Anterior cingulate cortex (tissue), 58 donors: ENCODE measurements at regions not wholly inside any gene's neighbourhood (a gene's known extent, or its start where the extent isn't known, plus 50 kb on each side); places are given as distances from the start of the nearest gene placed in this dataset.
"Not testable (repeated sequence)": the region's sequence is repeated elsewhere in the genome, so short reads cannot be mapped to it uniquely, and the experiment has no call there.

Experiments
- DNase-seq, 58 donors: peaks; one replicate each; lab custom pipeline; 2025; lab: John Stamatoyannopoulos, UW

DNA sequence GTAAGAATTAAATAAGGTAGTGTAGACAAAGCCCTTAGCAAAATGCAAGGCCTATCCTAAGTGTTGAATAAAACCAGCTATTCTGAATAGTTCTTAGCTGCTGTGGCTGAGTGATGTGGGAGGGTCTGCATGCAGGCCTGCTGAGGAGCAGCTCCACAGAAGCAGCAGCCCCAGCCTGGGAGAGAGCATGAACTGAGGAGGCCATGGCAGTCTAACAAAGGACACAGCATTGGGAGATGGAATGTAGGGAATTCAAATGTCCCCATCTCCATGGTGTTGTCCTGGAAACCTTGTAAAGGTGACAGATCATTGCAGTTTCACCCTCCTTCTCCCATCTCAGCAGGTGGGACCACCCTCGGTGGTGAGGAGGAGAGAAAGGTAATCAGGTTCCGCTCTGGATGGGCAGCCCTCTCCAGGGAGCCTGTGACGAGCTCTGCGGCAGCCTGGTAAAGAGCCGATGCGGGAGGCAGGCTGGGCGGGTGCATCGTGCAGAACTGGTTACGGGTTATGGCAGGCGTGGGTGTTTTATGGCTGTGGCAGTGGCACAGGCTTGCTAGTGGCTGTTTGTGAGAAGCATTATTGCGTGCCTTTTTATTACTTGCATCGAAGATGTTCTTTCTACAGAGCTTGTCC lies 199.9 kb upstream of the GLRA1 start:
- DNase-seq: no peak

DNA sequence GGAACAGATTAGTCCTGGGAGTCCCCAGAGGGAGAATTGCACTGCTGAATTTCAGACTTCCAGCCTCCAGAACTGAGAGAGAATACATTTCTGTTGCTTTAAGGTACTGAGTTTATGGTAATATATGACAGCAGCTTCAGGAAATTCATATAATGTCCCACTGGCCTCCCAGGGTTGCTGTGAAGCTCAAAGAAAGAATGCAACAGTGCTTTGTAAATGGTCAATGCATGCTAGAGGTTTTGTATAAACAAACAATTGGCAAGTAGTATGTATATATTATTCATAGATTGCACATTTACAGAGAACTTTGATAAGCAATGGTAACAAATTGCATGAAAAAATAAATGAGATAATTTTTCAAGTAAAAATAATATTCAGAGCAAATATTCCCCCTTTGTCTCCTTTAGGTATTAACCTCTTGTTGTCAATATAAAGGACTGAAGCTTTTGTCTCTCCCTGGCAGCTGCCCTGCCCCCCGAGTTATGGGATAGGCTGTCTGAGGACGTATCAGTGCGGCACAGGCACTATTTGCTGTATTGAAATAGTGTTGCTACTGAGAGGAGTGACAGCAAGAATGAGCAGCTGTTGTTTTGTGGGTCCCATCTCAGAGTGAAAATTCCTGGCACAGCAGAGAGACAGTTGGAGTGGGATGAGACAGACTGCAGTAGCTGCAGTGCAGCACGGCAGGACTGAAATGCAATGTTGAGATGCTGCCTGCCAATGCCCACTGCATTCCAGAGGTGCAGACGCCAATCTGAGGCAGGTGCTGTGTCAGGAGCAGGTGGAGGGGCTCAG lies 194.2 kb upstream of the GLRA1 start:
- DNase-seq: no peak

DNA sequence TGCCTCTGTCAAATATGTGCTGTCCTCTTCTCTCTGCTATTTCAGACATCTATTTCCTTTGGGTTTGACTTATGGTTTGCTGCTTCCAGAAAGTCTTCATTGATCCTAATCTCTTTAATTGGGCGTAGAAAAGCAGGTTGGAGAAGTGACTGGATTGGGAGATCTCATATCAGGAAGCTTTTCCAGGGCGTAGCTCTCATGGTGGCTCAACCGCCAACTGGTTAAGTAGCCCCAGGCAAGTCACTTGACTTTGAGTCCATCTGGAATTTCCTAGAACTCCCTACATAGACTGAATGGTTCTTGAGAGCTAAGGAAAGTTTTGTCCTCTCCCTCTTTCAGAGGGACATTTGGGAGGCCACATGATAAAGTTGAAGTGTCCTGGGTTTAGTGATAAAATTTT lies 192.3 kb upstream of the GLRA1 start:
- no peak for DNase-seq

GRCh38 chr5:152113401-152113800 lies 188.8 kb upstream of the GLRA1 start:
- no peak for DNase-seq

DNA sequence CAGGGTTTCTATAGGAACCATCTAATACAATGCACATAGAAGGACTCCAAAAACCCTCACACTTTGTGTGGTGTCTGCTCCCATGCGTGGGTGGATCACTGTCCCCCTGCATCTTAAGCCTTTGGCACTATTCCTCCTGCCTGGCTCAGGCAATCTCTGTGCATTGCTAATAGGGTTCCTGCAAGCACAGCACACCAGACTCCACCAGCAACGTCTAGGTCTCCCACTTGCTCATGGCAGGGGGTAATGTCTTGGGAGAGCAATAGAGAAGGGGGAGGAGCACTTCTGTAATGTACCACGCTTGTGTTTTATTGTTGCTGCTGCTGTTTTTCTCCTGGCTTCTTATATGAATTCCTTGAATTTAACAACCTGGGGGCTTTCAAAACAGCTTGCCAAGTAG lies 182.6 kb upstream of the GLRA1 start:
- DNase-seq: no peak

GRCh38 chr5:152106571-152106970 lies 181.9 kb upstream of the GLRA1 start:
- DNase-seq: peak in 1 of 58 donors; percentile 2

DNA sequence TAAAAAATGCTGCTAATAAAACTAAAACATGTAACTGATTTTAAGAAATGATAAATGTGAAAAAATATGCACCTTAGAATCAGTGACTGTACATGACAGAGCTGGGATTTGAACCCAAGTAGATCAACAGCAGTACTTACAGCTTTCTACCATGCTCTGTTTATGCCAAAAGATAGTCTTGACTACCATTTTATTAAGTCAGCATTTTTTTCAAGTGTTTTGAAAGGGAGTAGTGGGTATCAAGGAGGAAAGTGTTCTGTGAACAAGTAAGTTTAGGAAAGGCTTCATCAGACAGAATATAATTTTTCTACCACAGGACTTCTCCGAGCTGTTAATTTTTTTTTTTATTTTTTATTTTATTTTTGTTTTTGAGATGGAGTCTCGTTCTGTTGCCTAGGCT lies 180.4 kb upstream of the GLRA1 start:
- DNase-seq: no peak

GRCh38 chr5:152104211-152104610 lies 179.6 kb upstream of the GLRA1 start:
- DNase-seq: peak in 1 of 58 donors; percentile 1

GRCh38 chr5:152102908-152103307 lies 178.3 kb upstream of the GLRA1 start:
- not testable (repeated sequence) for DNase-seq

DNA sequence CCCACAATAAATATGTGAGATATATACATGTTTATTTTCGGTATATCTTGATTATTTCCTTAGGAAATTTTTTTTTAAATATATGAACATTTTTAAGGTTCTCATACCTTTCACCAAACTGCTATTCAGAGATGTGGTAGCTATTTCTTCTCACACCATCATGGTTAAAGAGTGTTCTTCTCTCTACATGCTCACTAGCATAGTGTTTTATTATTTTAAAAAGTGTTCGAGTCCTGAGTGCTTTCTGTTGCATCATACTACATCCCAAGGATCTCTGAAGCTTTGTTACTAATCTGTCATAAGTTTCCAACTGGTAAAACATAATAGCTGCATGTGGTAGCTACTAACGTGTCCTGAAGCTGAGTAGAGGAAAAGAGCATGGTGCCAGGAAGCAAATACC lies 177.4 kb upstream of the GLRA1 start:
- DNase-seq: no peak

- no peak for DNase-seq
These were observed 175.8 kb upstream of the GLRA1 start for GRCh38 chr5:152100462-152100861.

- DNase-seq: no peak
These were observed 172.5 kb upstream of the GLRA1 start for GRCh38 chr5:152097128-152097527.

DNA sequence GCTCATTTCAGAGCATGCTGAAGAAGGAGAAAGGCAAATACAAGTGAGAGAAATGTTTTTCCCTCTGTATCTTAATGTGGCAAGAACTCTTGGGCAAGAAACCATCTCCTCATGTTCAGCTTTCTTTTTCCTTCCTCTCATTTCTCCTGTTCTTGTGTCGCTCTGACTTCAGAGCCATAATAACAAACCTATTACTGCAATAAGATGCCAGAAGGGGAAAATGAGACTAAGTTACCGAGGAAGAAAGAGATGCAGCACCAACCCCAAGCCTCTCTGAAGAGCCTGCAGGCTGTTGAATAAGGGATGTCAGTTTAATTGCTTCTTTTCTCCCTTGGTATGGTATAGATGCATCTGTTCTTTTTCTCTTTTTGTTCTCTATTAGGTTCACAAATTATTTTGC lies 170.1 kb upstream of the GLRA1 start:
- no peak for DNase-seq

- no peak for DNase-seq
These were observed 169.4 kb upstream of the GLRA1 start for GRCh38 chr5:152094060-152094459.

DNA sequence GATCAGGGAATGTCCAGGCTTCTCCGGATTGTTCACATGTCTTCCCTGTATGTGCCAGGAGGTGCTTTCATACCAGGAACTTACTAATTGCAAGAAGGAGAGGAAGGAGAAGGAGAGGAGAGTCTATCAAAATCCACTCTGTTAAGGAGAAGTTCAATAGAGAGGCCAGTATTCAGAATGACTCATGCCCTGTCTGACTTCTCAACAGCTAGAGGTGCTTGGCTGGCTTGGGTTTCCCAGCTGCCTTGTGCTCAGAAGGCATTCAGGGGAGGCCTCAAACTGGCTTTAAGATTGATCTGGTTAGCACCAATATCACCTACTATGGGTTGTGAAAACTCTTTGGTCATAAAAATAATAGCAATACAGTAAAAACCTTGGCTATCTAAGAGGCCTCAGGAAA lies 167.9 kb upstream of the GLRA1 start:
- DNase-seq: no peak

DNA sequence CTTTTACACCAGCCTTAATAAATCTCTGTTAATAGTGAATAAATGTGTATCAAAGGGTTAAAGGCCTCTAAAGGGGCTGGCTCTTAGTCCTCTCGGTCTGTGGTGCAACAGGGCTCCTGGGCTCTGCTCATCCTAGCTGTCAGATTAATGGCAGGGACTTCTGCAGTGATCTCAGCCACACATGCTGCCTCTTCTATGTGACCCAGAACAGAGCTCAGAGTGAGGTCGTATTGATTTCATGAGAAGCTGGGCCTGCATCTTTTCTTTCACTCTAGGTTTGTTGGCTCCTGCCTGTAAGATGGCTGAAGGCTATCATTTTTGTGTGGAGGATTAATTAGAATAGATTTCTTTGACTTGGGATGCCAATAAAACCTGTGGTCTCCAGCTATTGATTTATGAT lies 165.0 kb upstream of the GLRA1 start:
- no peak for DNase-seq

DNA sequence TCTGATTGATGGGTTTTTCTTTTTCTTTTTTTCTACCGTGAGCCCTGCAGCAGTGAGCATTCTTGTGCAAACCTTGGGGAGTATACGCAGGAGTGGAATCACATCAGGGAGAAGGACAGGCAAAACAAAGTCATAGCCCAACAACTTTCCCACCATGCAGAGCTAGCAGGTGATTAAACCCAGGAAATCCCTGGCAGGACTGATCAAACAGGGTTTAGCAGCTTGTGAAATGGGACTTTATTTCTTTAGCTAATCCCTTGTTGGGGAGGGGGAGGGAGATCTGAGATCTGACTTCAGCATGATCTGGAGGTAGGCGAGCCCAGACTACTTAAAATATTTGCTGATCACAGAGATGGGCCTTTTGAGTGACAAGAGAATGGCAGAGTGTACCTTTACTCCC lies 162.0 kb upstream of the GLRA1 start:
- no peak for DNase-seq

- no peak for DNase-seq
These were observed 159.8 kb upstream of the GLRA1 start for GRCh38 chr5:152084476-152084875.

DNA sequence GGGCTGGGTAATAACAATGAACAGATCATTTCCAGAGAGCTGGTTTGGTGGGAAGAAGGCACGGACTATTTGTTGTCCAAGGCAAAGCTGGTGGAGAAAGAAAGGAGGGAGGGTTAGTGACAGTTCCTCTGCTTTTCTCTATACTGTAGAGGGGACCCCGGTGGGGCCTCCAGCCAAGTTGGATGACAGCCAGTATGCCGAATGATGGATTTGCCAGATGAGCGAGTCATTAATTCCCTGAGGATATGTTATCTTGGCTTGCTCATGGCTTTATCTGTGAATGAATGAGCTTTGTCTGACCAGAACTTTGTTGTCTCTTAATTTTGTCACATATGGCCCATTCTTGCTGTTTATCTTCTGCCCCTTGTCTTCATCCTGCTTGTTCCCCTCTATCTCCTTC lies 158.6 kb upstream of the GLRA1 start:
- no peak for DNase-seq

GRCh38 chr5:152072091-152072490 lies 147.4 kb upstream of the GLRA1 start:
- DNase-seq: peak in 10 of 58 donors; percentile 1 to 19 (median 2)

GRCh38 chr5:152070591-152070990 lies 145.9 kb upstream of the GLRA1 start:
- DNase-seq: no peak

DNA sequence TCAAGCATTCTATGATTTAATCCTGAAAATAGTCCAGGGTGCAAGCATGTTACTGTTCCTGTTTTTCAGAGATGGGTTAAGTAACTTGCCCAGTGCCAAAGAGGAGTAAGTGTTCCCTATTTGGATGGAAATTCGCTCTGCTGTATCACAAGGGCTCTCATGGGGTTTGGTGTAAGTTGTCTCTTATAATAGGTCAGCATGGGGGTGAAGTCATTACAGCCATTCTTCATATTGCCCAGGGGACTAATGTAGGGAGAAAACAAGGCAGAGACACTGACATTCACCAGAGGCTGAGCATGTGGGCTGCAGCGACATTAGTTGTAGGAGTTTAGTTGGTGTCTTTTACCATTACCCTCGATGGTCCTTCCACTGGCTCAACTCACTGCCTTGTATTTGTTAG lies 142.1 kb upstream of the GLRA1 start:
- no peak for DNase-seq
